GM12892 (cell line): ENCODE measurements at regions not wholly inside any gene's neighbourhood (a gene's known extent, or its start where the extent isn't known, plus 50 kb on each side); places are given as distances from the start of the nearest gene placed in this dataset.
"Not testable (repeated sequence)": the region's sequence is repeated elsewhere in the genome, so short reads cannot be mapped to it uniquely, and the experiment has no call there.

Source experiments
- DNase-seq: peaks from one replicate; pipeline ENCODE4 v3.0.0; 2011; ENCODE audit not compliant: insufficient read length
- FAIRE-seq: peaks from 2 replicates; lab custom pipeline; 2011; peaks lifted over from hg19 to GRCh38; lab: Jason Lieb, UNC
- POLR2A ChIP-seq: IDR thresholded peaks from 2 replicates; pipeline ENCODE4 v1.6.1; 2011; ENCODE audit warnings: low read depth, low read length, control low read depth
- POLR2AphosphoS5 ChIP-seq: IDR thresholded peaks from 2 replicates; pipeline ENCODE4 v1.6.1; 2011; ENCODE audit warnings: low read depth, low read length, control low read depth
- TAF1 ChIP-seq: IDR thresholded peaks from 2 replicates; pipeline ENCODE4 v1.6.1; 2011; ENCODE audit warnings: low read depth, mild to moderate bottlenecking, control low read depth, low read length, borderline replicate concordance

GRCh38 chr6:141790921-141791320, 341.8 kb upstream of the GJE1 start:
- DNase-seq (no peak), FAIRE-seq (no peak)
- no peak for TF ChIP-seq POLR2AphosphoS5
- no peak for TF ChIP-seq TAF1
- no peak for TF ChIP-seq POLR2A

- FAIRE-seq (no peak), DNase-seq (no peak)
- no peak for TF ChIP-seq TAF1
- TF ChIP-seq POLR2AphosphoS5: no peak
- no peak for TF ChIP-seq POLR2A
These were observed 344.6 kb upstream of the GJE1 start for GRCh38 chr6:141788096-141788495.

GRCh38 chr6:141783585-141783984, 349.1 kb upstream of the GJE1 start:
- TF ChIP-seq POLR2A (no peak), TAF1 (no peak), POLR2AphosphoS5 (no peak)
- no peak for DNase-seq
- FAIRE-seq: no peak

GRCh38 chr6:141780296-141780695, 352.4 kb upstream of the GJE1 start:
- DNase-seq: no peak
- FAIRE-seq: no peak
- TF ChIP-seq POLR2AphosphoS5: no peak
- no peak for TF ChIP-seq POLR2A
- no peak for TF ChIP-seq TAF1

- no peak for TF ChIP-seq TAF1
- DNase-seq: no peak
- FAIRE-seq: no peak
These were observed 368.3 kb upstream of the GJE1 start for GRCh38 chr6:141764388-141764787.

GRCh38 chr6:141758430-141758829, 374.3 kb upstream of the GJE1 start:
- no peak for FAIRE-seq
- no peak for DNase-seq
- no peak for TF ChIP-seq POLR2A
- no peak for TF ChIP-seq POLR2AphosphoS5
- TF ChIP-seq TAF1: no peak

GRCh38 chr6:141753180-141753579, 379.5 kb upstream of the GJE1 start:
- FAIRE-seq (no peak), DNase-seq (no peak)
- TF ChIP-seq TAF1 (no peak), POLR2A (no peak), POLR2AphosphoS5 (no peak)

- TF ChIP-seq TAF1 (no peak), POLR2AphosphoS5 (no peak), POLR2A (no peak)
- FAIRE-seq (no peak), DNase-seq (no peak)
These were observed 380.0 kb upstream of the GJE1 start for GRCh38 chr6:141752677-141753076.

- not testable (repeated sequence) for DNase-seq, FAIRE-seq
These were observed 386.4 kb upstream of the GJE1 start for GRCh38 chr6:141746324-141746723.

GRCh38 chr6:141744971-141745370, 387.8 kb upstream of the GJE1 start:
- no peak for TF ChIP-seq POLR2A
- no peak for TF ChIP-seq TAF1
- TF ChIP-seq POLR2AphosphoS5: no peak
- DNase-seq (no peak), FAIRE-seq (no peak)

GRCh38 chr6:141744194-141744925, 388.4 kb upstream of the GJE1 start:
- DNase-seq (no peak), FAIRE-seq (no peak)
- no peak for TF ChIP-seq POLR2A
- TF ChIP-seq TAF1: no peak
- TF ChIP-seq POLR2AphosphoS5: no peak

- FAIRE-seq: no peak
- DNase-seq: no peak
- TF ChIP-seq TAF1 (no peak), POLR2AphosphoS5 (no peak), POLR2A (no peak)
These were observed 396.6 kb upstream of the GJE1 start for GRCh38 chr6:141736104-141736503.
